ENCODE measurements at regions not wholly inside any gene's neighbourhood (a gene's known extent, or its start where the extent isn't known, plus 50 kb on each side); places are given as distances from the start of the nearest gene placed in this dataset.

- TF ChIP-seq, protein P1, sequence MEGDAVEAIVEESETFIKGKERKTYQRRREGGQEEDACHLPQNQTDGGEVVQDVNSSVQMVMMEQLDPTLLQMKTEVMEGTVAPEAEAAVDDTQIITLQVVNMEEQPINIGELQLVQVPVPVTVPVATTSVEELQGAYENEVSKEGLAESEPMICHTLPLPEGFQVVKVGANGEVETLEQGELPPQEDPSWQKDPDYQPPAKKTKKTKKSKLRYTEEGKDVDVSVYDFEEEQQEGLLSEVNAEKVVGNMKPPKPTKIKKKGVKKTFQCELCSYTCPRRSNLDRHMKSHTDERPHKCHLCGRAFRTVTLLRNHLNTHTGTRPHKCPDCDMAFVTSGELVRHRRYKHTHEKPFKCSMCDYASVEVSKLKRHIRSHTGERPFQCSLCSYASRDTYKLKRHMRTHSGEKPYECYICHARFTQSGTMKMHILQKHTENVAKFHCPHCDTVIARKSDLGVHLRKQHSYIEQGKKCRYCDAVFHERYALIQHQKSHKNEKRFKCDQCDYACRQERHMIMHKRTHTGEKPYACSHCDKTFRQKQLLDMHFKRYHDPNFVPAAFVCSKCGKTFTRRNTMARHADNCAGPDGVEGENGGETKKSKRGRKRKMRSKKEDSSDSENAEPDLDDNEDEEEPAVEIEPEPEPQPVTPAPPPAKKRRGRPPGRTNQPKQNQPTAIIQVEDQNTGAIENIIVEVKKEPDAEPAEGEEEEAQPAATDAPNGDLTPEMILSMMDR (conservative IDR thresholded peaks at IDR 0.05; ENCODE audit: low read depth, low read length): no peak
- TF ChIP-seq EZH2 (IDR thresholded peaks at IDR 0.05; ENCODE audit: borderline replicate concordance, low read depth, low read length, poor library complexity, severe bottlenecking): no peak
These were observed 160.1 kb downstream of the TMX1 start for GRCh38 chr14:51400139-51400538.

Measured in A673 (cell line).